ENCODE measurements at regions not wholly inside any gene's neighbourhood (a gene's known extent, or its start where the extent isn't known, plus 50 kb on each side); places are given as distances from the start of the nearest gene placed in this dataset.

DNA sequence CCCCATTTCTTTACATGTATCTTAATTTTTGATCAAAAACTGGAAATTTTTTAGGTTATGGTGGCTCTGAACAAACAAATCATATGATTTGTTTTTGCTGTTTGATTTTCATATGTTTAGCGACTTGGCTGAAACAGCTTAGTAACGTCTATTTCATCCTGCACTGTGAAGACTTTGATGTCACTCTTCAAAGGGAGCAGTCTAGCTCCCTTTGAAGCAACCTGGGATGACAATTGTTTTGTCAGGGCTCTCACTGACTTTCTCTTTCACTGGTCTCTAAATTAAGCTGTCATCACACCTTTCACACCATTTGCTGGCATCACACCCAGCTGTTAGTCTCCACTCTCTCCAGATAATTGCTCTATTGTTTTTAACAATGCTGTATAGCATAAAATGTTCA, 896.9 kb downstream of the IGSF11 start:
- TF ChIP-seq EZH2 (optimal IDR thresholded peaks at IDR 0.05; ENCODE audit: low read depth, low read length) (no peak), EZH2phosphoT487 (IDR thresholded peaks at IDR 0.05; ENCODE audit: low read length) (no peak), CTCF (IDR thresholded peaks at IDR 0.05; ENCODE audit: low read length) (no peak)

All from MM.1S (cell line).